H1 (cell line): ENCODE measurements at regions not wholly inside any gene's neighbourhood (a gene's known extent, or its start where the extent isn't known, plus 50 kb on each side); places are given as distances from the start of the nearest gene placed in this dataset.

Experiments
- CTCF ChIA-PET: fragments of 300-600 bp; sonication (Branson Sonifier 250); formaldehyde crosslinking; loops from one replicate; lab custom pipeline; 2021; ENCODE audit not compliant: partially characterized antibody; lab: Charles Lee
- POLR2A ChIA-PET: fragments of 300-600 bp; sonication (Branson Sonifier 250); formaldehyde crosslinking; loops from one replicate; lab custom pipeline; 2021; ENCODE audit warnings: inconsistent platforms; ENCODE audit not compliant: partially characterized antibody; lab: Charles Lee
- DNase-seq, 2 experiments: peaks; one replicate each; pipeline versions ENCODE4 v3.0.0 to v3.0.0-alpha.2; 2010 to 2022; ENCODE audit warnings: low spot score in 2 of 2, low read depth in 1 of 2, mixed read lengths in 1 of 2
- FAIRE-seq: peaks from 2 replicates; lab custom pipeline; 2011; peaks lifted over from hg19 to GRCh38; lab: Jason Lieb, UNC
- H2AFZ ChIP-seq: 2 replicates; pipeline ENCODE4 v1.8.1; 2012; ENCODE audit warnings: low read length, inconsistent platforms
- H2AK5ac ChIP-seq: 2 replicates; pipeline ENCODE4 v1.6.1; 2013; ENCODE audit warnings: low read depth, low read length
- H2BK120ac ChIP-seq: replicated peaks from 2 replicates; pipeline ENCODE3; 2013; ENCODE audit warnings: low read depth, low read length, inconsistent platforms
- H2BK12ac ChIP-seq: 2 replicates; pipeline ENCODE4 v1.6.1; 2013; ENCODE audit warnings: low read depth, low read length
- H2BK15ac ChIP-seq: 2 replicates; pipeline ENCODE4 v1.6.1; 2013; ENCODE audit warnings: low read length
- H2BK20ac ChIP-seq: 2 replicates; pipeline ENCODE4 v1.6.1; 2013; ENCODE audit warnings: low read length
- H2BK5ac ChIP-seq: 2 replicates; pipeline ENCODE4 v1.6.1; 2013; ENCODE audit warnings: low read depth, low read length
- H3K14ac ChIP-seq: 2 replicates; pipeline ENCODE4 v1.6.1; 2013; ENCODE audit warnings: inconsistent platforms; ENCODE audit not compliant: insufficient read length
- H3K18ac ChIP-seq: 2 replicates; pipeline ENCODE4 v1.6.1; 2013; ENCODE audit warnings: low read length; ENCODE audit errors: extremely low read depth
- H3K23ac ChIP-seq: 2 replicates; pipeline ENCODE4 v1.6.1; 2013; ENCODE audit warnings: inconsistent platforms; ENCODE audit not compliant: insufficient read length
- H3K23me2 ChIP-seq: 2 replicates; pipeline ENCODE4 v1.6.1; 2013; ENCODE audit warnings: low read depth, low read length
- H3K27ac ChIP-seq: 2 replicates; pipeline ENCODE4 v1.6.1; 2011; ENCODE audit warnings: low read depth, low read length, inconsistent platforms
- H3K27me3 ChIP-seq, 4 experiments: replicated peaks in 1 of 4; 1 replicate in 1 of 4; 2 replicates in 3 of 4; pipeline versions ENCODE4 v1.6.1 to v1.8.1; 2011 to 2013; ENCODE audit warnings: low read length in 3 of 4, mild to moderate bottlenecking in 3 of 4, inconsistent platforms in 2 of 4, mixed read lengths in 2 of 4, moderate library complexity in 1 of 4; ENCODE audit not compliant: control insufficient read depth in 3 of 4, insufficient read depth in 3 of 4; ENCODE audit errors: extremely low read depth in 1 of 4
- H3K36me3 ChIP-seq, 4 experiments: 2 replicates each; pipeline versions ENCODE4 v1.6.1 to v1.8.1; 2011 to 2013; ENCODE audit warnings: mild to moderate bottlenecking in 4 of 4, low read length in 3 of 4, moderate library complexity in 2 of 4, control low read depth in 1 of 4, inconsistent platforms in 1 of 4; ENCODE audit not compliant: insufficient read depth in 4 of 4, control insufficient read depth in 2 of 4
- H3K4ac ChIP-seq: replicated peaks from 2 replicates; pipeline ENCODE3; 2013; ENCODE audit warnings: low read length, low read depth, mixed read lengths, inconsistent platforms; ENCODE audit not compliant: insufficient read length
- H3K4me1 ChIP-seq, 4 experiments: replicated peaks in 1 of 4; 1 replicate in 1 of 4; 2 replicates in 3 of 4; pipeline versions ENCODE4 v1.6.1 to v1.8.1; 2011 to 2013; ENCODE audit warnings: low read length in 3 of 4, inconsistent platforms in 2 of 4, mixed read lengths in 1 of 4; ENCODE audit not compliant: insufficient read depth in 4 of 4, control insufficient read depth in 3 of 4
- H3K4me2 ChIP-seq, 2 experiments: 2 replicates each; pipeline versions ENCODE4 v1.6.1 to v1.8.1; 2011 to 2013; ENCODE audit warnings: low read depth in 2 of 2, low read length in 2 of 2, control low read depth in 1 of 2, inconsistent platforms in 1 of 2, mild to moderate bottlenecking in 1 of 2; ENCODE audit not compliant: insufficient read depth in 1 of 2
- H3K4me3 ChIP-seq, 4 experiments: fragments of 200-600, 300-600 bp in 1 of 4; sonication (generic), shearing (Covaris generic), sonication (Bioruptor Twin) in 1 of 4; 2 replicates each; pipeline versions ENCODE4 v1.5.1 to v1.8.1; 2011 to 2016; ENCODE audit warnings: low read length in 4 of 4, low read depth in 3 of 4, control low read depth in 2 of 4, inconsistent platforms in 2 of 4, mild to moderate bottlenecking in 2 of 4, mixed read lengths in 1 of 4, moderate library complexity in 1 of 4; ENCODE audit not compliant: insufficient read depth in 2 of 4; ENCODE audit errors: extremely low read depth in 1 of 4
- H3K56ac ChIP-seq: replicated peaks from 2 replicates; pipeline ENCODE3; 2013; ENCODE audit warnings: low read depth, mild to moderate bottlenecking, mixed read lengths, low read length, inconsistent platforms; ENCODE audit not compliant: insufficient read length
- H3K79me1 ChIP-seq: 2 replicates; pipeline ENCODE4 v1.6.1; 2013; ENCODE audit warnings: low read depth, low read length, control low read depth
- H3K79me2 ChIP-seq, 2 experiments: 2 replicates each; pipeline versions ENCODE4 v1.6.1 to v1.8.1; 2012 to 2013; ENCODE audit warnings: low read length in 2 of 2, mild to moderate bottlenecking in 2 of 2, inconsistent platforms in 1 of 2; ENCODE audit not compliant: insufficient read depth in 2 of 2, control insufficient read depth in 1 of 2
- H3K9ac ChIP-seq, 4 experiments: replicated peaks in 1 of 4; 1 replicate in 1 of 4; 2 replicates in 3 of 4; pipeline versions ENCODE4 v1.6.1 to v1.8.1; 2011 to 2013; ENCODE audit warnings: low read depth in 3 of 4, low read length in 3 of 4, control low read depth in 2 of 4, mild to moderate bottlenecking in 2 of 4, moderate library complexity in 2 of 4, inconsistent platforms in 1 of 4; ENCODE audit errors: extremely low read depth in 1 of 4
- H3K9me3 ChIP-seq, 2 experiments: 2 replicates each; pipeline versions ENCODE4 v1.6.1 to v1.8.1; 2012 to 2013; ENCODE audit warnings: mild to moderate bottlenecking in 2 of 2, moderate library complexity in 2 of 2, control low read depth in 1 of 2, inconsistent platforms in 1 of 2, low read depth in 1 of 2, low read length in 1 of 2, mixed read lengths in 1 of 2; ENCODE audit not compliant: insufficient read depth in 2 of 2
- H4K20me1 ChIP-seq, 2 experiments: replicated peaks in 1 of 2; 2 replicates each; pipeline versions ENCODE3 to v1.8.1; 2011 to 2013; ENCODE audit warnings: inconsistent platforms in 2 of 2, low read length in 2 of 2, mild to moderate bottlenecking in 1 of 2; ENCODE audit not compliant: insufficient read depth in 2 of 2, control insufficient read depth in 1 of 2
- H4K5ac ChIP-seq: 2 replicates; pipeline ENCODE4 v1.6.1; 2013; ENCODE audit warnings: low read length, low read depth, mixed read lengths, inconsistent platforms; ENCODE audit not compliant: insufficient read length
- H4K8ac ChIP-seq: 2 replicates; pipeline ENCODE4 v1.8.0; 2013; ENCODE audit warnings: mild to moderate bottlenecking, moderate library complexity, low read length, inconsistent platforms; ENCODE audit not compliant: insufficient read depth; ENCODE audit errors: extremely low read depth
- H4K91ac ChIP-seq: replicated peaks from 2 replicates; pipeline ENCODE3; 2013; ENCODE audit warnings: low read length, mixed read lengths, inconsistent platforms; ENCODE audit not compliant: insufficient read length
- CTBP2 ChIP-seq: IDR thresholded peaks from 2 replicates; pipeline ENCODE4 v1.7.0; 2011; ENCODE audit warnings: borderline replicate concordance, mild to moderate bottlenecking, moderate library complexity, mixed read lengths, low read length; ENCODE audit not compliant: insufficient read depth, insufficient read length
- JUN ChIP-seq: IDR thresholded peaks from 2 replicates; pipeline ENCODE4 v1.6.1; 2011; ENCODE audit warnings: low read depth, mild to moderate bottlenecking, improper control_type of control experiment, low read length
- JUND ChIP-seq: IDR thresholded peaks from 2 replicates; pipeline ENCODE4 v1.6.1; 2011; ENCODE audit warnings: mild to moderate bottlenecking, improper control_type of control experiment, low read length
- MAFK ChIP-seq: IDR thresholded peaks from 2 replicates; pipeline ENCODE4 v1.6.1; 2012; ENCODE audit warnings: low read depth, mild to moderate bottlenecking, improper control_type of control experiment, low read length
- POLR2A ChIP-seq, 2 experiments: IDR thresholded peaks; 1 replicate in 1 of 2; 2 replicates in 1 of 2; pipeline ENCODE4 v1.6.1; 2011; ENCODE audit warnings: low read depth in 2 of 2, low read length in 2 of 2, mild to moderate bottlenecking in 2 of 2; ENCODE audit errors: control extremely low read depth in 1 of 2
- TAF1 ChIP-seq: IDR thresholded peaks from 2 replicates; pipeline ENCODE4 v1.6.1; 2011; ENCODE audit warnings: mild to moderate bottlenecking, low read depth, low read length
- TCF12 ChIP-seq: IDR thresholded peaks from 2 replicates; pipeline ENCODE4 v1.6.1; 2011; ENCODE audit warnings: low read depth, mild to moderate bottlenecking, low read length
- TEAD4 ChIP-seq: IDR thresholded peaks from 2 replicates; pipeline ENCODE4 v1.6.1; 2012; ENCODE audit warnings: low read depth, low read length, inconsistent platforms, mixed read lengths
- WGBS, 2 experiments: shearing (Covaris generic) in 1 of 2; methylation state at CpG; one replicate each; pipeline versions ENCODE4 v1.1.6 to v1.1.7; 2013 to 2015; ENCODE audit warnings: low lambda C conversion rate in 2 of 2, mixed read lengths in 2 of 2, inconsistent platforms in 1 of 2, low coverage in 1 of 2, missing lambda C conversion rate in 1 of 2; ENCODE audit not compliant: insufficient replicate concordance in 2 of 2, insufficient coverage in 1 of 2, insufficient read length in 1 of 2; ENCODE audit errors: extremely low coverage in 1 of 2, missing lambda C conversion rate in 1 of 2; 5-methylcytosine and 5-hydroxymethylcytosine counted together

- no peak for TF ChIP-seq JUN
- no peak for TF ChIP-seq TAF1
- TF ChIP-seq CTBP2, result no peak
- no peak for TF ChIP-seq MAFK
- TF ChIP-seq POLR2A (IDR thresholded peaks at IDR 0.05; ENCODE audit: control extremely low read depth in 1 of 2, low read depth in 2 of 2, low read length in 2 of 2), result no peak
- no peak for TF ChIP-seq TCF12
- TF ChIP-seq JUND, result peak; percentile 44; the same call in 1 of the 2 replicates
- no peak for TF ChIP-seq TEAD4
- H2BK5ac ChIP-seq, result peak overlapping the region; percentile 45; the same call in 1 of the 2 replicates
- no peaks in the 10 kb centered on the region for H3K36me3 ChIP-seq
- no peak overlapping the region for H3K9ac ChIP-seq
- no peaks in the 10 kb centered on the region for H3K9me3 ChIP-seq
- H3K4ac ChIP-seq, result no peak overlapping the region
- H3K14ac ChIP-seq, result no peak overlapping the region
- H3K18ac ChIP-seq, result no peak overlapping the region
- H4K8ac ChIP-seq, result no peak overlapping the region
- no peak overlapping the region for H2AK5ac ChIP-seq
- no peak overlapping the region for H3K56ac ChIP-seq
- 0 out of 2 replicates have a peak overlapping the region, but pooled peaks have one; percentile 75 for H2BK20ac ChIP-seq
- no peak overlapping the region for H3K4me3 ChIP-seq
- H3K79me2 ChIP-seq, result no peaks in the 10 kb centered on the region
- H2AFZ ChIP-seq, result no peak overlapping the region
- peaks cover 1% of the 10 kb centered on the region; the same call in 1 of the 2 replicates for H3K23me2 ChIP-seq
- H3K23ac ChIP-seq, result no peak overlapping the region
- H3K79me1 ChIP-seq, result no peaks in the 10 kb centered on the region
- H4K91ac ChIP-seq, result no peak overlapping the region
- no peak overlapping the region for H2BK120ac ChIP-seq
- no peak overlapping the region for H4K5ac ChIP-seq
- H2BK15ac ChIP-seq, result no peak overlapping the region; the same call in 1 of the 2 replicates
- H3K27me3 ChIP-seq, result no peaks in the 10 kb centered on the region
- DNase-seq, result no peak
- no peak for FAIRE-seq
- H3K4me1 ChIP-seq, result peaks cover 2 to 28% (median 9%) of the 10 kb centered on the region in 4 experiments; a peak in 5 of 7 replicates
- H4K20me1 ChIP-seq, result no peaks in the 10 kb centered on the region
- H3K27ac ChIP-seq, result no peak overlapping the region
- H2BK12ac ChIP-seq, result peak overlapping the region; percentile 68
- POLR2A ChIA-PET, result interaction anchor here (0.6 to 1.6 kb wide), 3 partner anchors 17 to 101 kb away, joined by 3 read pairs; no protein-coding TSS in a partner anchor
- H3K4me2 ChIP-seq, result peak overlapping the region in 1 of 2 experiments; percentile 4; a peak in 1 of 4 replicates
- 74% methylated on average over 2 of the region's 2 CpGs; no CpG with 5 or more reads in 1 of the 2 experiments for WGBS, 2 experiments
- CTCF ChIA-PET, result interaction anchor here (0.6 to 1.3 kb wide), 4 partner anchors 13 to 156 kb away, joined by 3 to 4 read pairs (median 3); no protein-coding TSS in a partner anchor
Observed at GRCh38 chr1:58395355-58395754, 151.2 kb downstream of the OMA1 start.
